HCT116 (cell line): ENCODE measurements at regions not wholly inside any gene's neighbourhood (a gene's known extent, or its start where the extent isn't known, plus 50 kb on each side); places are given as distances from the start of the nearest gene placed in this dataset.

Experiments used
- ATAC-seq: fragments of 200-7000 bp; cut with Tn5 transposase; 2 replicates; pipeline ENCODE4 v1.9.1; 2020; ENCODE audit warnings: mild to moderate bottlenecking, moderate library complexity
- BruUV-seq: library from RNA; stranded (reverse); fragments of 400-500 nt; replicated peaks from 2 replicates; lab custom pipeline; 2021; lab: Mats Ljungman, UMichigan
- CTCF ChIA-PET: fragments of 300-600 bp; sonication (Branson Sonifier 250); formaldehyde crosslinking; loops from one replicate; lab custom pipeline; 2021; ENCODE audit warnings: antibody characterized with exemption; lab: Charles Lee
- POLR2A ChIA-PET: fragments of 300-600, 350-600 bp; sonication (Branson Sonifier 250); formaldehyde crosslinking; loops from one replicate; lab custom pipeline; 2021; ENCODE audit warnings: antibody characterized with exemption; lab: Charles Lee
- RAD21 ChIA-PET, 2 experiments: fragments of 300-600 bp; sonication (Branson Sonifier 250); formaldehyde crosslinking; loops; one replicate each; lab custom pipeline; 2023; ENCODE audit warnings: low total read pairs in 2 of 2; ENCODE audit not compliant: uncharacterized antibody in 2 of 2, unreplicated experiment in 2 of 2, low non-redundant PET in 1 of 2; lab: Charles Lee
- DNase-seq: peaks from one replicate; pipeline ENCODE4 v3.0.0-alpha.2; 2010; ENCODE audit warnings: low read depth, low spot score
- H2AFZ ChIP-seq: fragments of 200-600 bp; shearing (Covaris generic), sonication (generic); 2 replicates; pipeline ENCODE4 v1.6.1; 2017; ENCODE audit warnings: low read depth, mixed run types, mixed read lengths, antibody characterized with exemption, low read length; ENCODE audit not compliant: poor library complexity, severe bottlenecking
- H3K27ac ChIP-seq: 2 replicates; pipeline ENCODE4 v1.5.1; 2012; ENCODE audit warnings: low read depth, low read length
- H3K27me3 ChIP-seq: fragments of 200-600 bp; sonication (generic); 2 replicates; pipeline ENCODE4 v1.6.1; 2016; ENCODE audit warnings: mixed run types, low read length, mixed read lengths; ENCODE audit not compliant: insufficient read depth
- H3K36me3 ChIP-seq, 2 experiments: fragments of 200-500 bp in 1 of 2; fragments of 200-600 bp in 1 of 2; sonication (Bioruptor generic) in 1 of 2; sonication (generic) in 1 of 2; 2 replicates each; pipeline versions ENCODE4 v1.5.1 to v1.6.1; 2014 to 2016; ENCODE audit warnings: low read length in 2 of 2, inconsistent platforms in 1 of 2, mixed read lengths in 1 of 2, mixed run types in 1 of 2; ENCODE audit not compliant: insufficient read depth in 2 of 2, control insufficient read depth in 1 of 2
- H3K4me1 ChIP-seq, 2 experiments: fragments of 200-600 bp in 1 of 2; sonication (generic) in 1 of 2; 2 replicates each; pipeline versions ENCODE4 v1.5.1 to v1.6.1; 2012 to 2017; ENCODE audit warnings: low read length in 2 of 2, inconsistent platforms in 1 of 2, mild to moderate bottlenecking in 1 of 2, mixed read lengths in 1 of 2, mixed run types in 1 of 2, moderate library complexity in 1 of 2; ENCODE audit not compliant: insufficient read depth in 2 of 2, control insufficient read depth in 1 of 2
- H3K4me2 ChIP-seq: fragments of 200-600 bp; sonication (generic); 2 replicates; pipeline ENCODE4 v1.6.1; 2017; ENCODE audit warnings: mixed run types, low read length, mixed read lengths
- H3K4me3 ChIP-seq, 2 experiments: fragments of 200-600 bp in 1 of 2; sonication (generic) in 1 of 2; replicated peaks in 1 of 2; 2 replicates each; pipeline ENCODE4 v1.5.1; 2011 to 2016; ENCODE audit warnings: low read length in 2 of 2, control low read depth in 1 of 2, low read depth in 1 of 2, mild to moderate bottlenecking in 1 of 2, mixed read lengths in 1 of 2, mixed run types in 1 of 2
- H3K79me2 ChIP-seq: fragments of 200-600 bp; sonication (generic); 2 replicates; pipeline ENCODE4 v1.6.1; 2017; ENCODE audit warnings: mild to moderate bottlenecking, mixed run types, low read length, moderate library complexity, mixed read lengths; ENCODE audit not compliant: insufficient read depth
- H3K9ac ChIP-seq: fragments of 200-600 bp; sonication (generic); 2 replicates; pipeline ENCODE4 v1.6.1; 2016; ENCODE audit warnings: low read length, mixed read lengths
- H3K9me2 ChIP-seq: fragments of 200-600 bp; sonication (generic), shearing (Covaris generic); 2 replicates; pipeline ENCODE4 v1.6.1; 2017; ENCODE audit warnings: mixed run types, mild to moderate bottlenecking, moderate library complexity; ENCODE audit not compliant: insufficient read depth
- H3K9me3 ChIP-seq, 2 experiments: fragments of 200-500 bp in 1 of 2; fragments of 200-600 bp in 1 of 2; sonication (Bioruptor generic) in 1 of 2; sonication (generic) in 1 of 2; 2 replicates each; pipeline ENCODE4 v1.6.1; 2014 to 2017; ENCODE audit warnings: low read length in 2 of 2, mixed read lengths in 2 of 2, inconsistent platforms in 1 of 2, low read depth in 1 of 2, mild to moderate bottlenecking in 1 of 2, mixed run types in 1 of 2, moderate library complexity in 1 of 2; ENCODE audit not compliant: control insufficient read depth in 1 of 2, insufficient read depth in 1 of 2
- H4K20me1 ChIP-seq: fragments of 200-600 bp; sonication (generic), shearing (Covaris generic); 2 replicates; pipeline ENCODE4 v1.6.1; 2017; ENCODE audit warnings: mixed run types, mild to moderate bottlenecking, moderate library complexity; ENCODE audit not compliant: insufficient read depth
- CEBPB ChIP-seq: IDR thresholded peaks from 2 replicates; pipeline ENCODE4 v1.6.1; 2012; ENCODE audit warnings: low read depth
- ELF1 ChIP-seq: IDR thresholded peaks from 2 replicates; pipeline ENCODE4 v1.6.1; 2012; ENCODE audit warnings: low read depth, borderline replicate concordance
- EZH2phosphoT487 ChIP-seq: fragments of 200-600 bp; IDR thresholded peaks from 2 replicates; pipeline ENCODE4 v1.6.1; 2018; ENCODE audit warnings: antibody characterized with exemption, borderline replicate concordance
- FOSL1 ChIP-seq: IDR thresholded peaks from 2 replicates; pipeline ENCODE4 v1.6.1; 2012; ENCODE audit warnings: low read depth
- JUND ChIP-seq: IDR thresholded peaks from 2 replicates; pipeline ENCODE4 v1.6.1; 2012
- POLR2A ChIP-seq: IDR thresholded peaks from 2 replicates; pipeline ENCODE4 v1.7.0; 2011; ENCODE audit warnings: borderline replicate concordance; ENCODE audit not compliant: insufficient read depth, insufficient read length; ENCODE audit errors: extremely low read depth
- POLR2AphosphoS5 ChIP-seq: IDR thresholded peaks from 2 replicates; pipeline ENCODE4 v1.6.1; 2011; ENCODE audit warnings: mild to moderate bottlenecking, low read depth, low read length, moderate library complexity
- RAD21 ChIP-seq: IDR thresholded peaks from 2 replicates; pipeline ENCODE4 v1.6.1; 2012; ENCODE audit warnings: low read depth, mild to moderate bottlenecking
- SIN3A ChIP-seq: IDR thresholded peaks from 2 replicates; pipeline ENCODE4 v1.6.1; 2012; ENCODE audit warnings: low read depth
- SP1 ChIP-seq: IDR thresholded peaks from 2 replicates; pipeline ENCODE4 v1.6.1; 2012; ENCODE audit warnings: low read depth
- SRF ChIP-seq: IDR thresholded peaks from 2 replicates; pipeline ENCODE4 v1.6.1; 2012; ENCODE audit warnings: low read depth
- TCF7L2 ChIP-seq: IDR thresholded peaks from 2 replicates; pipeline ENCODE4 v1.7.0; 2011; ENCODE audit warnings: borderline replicate concordance, inconsistent platforms; ENCODE audit not compliant: insufficient read depth, insufficient read length; ENCODE audit errors: extremely low read depth
- YY1 ChIP-seq: IDR thresholded peaks from 2 replicates; pipeline ENCODE4 v1.6.1; 2011; ENCODE audit warnings: low read length, low read depth, moderate library complexity, mild to moderate bottlenecking; ENCODE audit not compliant: insufficient replicate concordance; ENCODE audit errors: extremely low read depth
- ZFX ChIP-seq: fragments of 450-650 bp; IDR thresholded peaks from 2 replicates; pipeline ENCODE4 v1.6.1; 2017
- ZNF274 ChIP-seq: fragments of 200-500 bp; sonication (Bioruptor generic); IDR thresholded peaks from 2 replicates; pipeline ENCODE4 v1.6.1; 2014; ENCODE audit warnings: mild to moderate bottlenecking, low read depth, low read length, inconsistent platforms
- intact Hi-C: fragments of 100-400 bp; cut with micrococcal nuclease; formaldehyde crosslinking; loops from 2 replicates; pipeline ENCODE4 v1.10.0; 2022
- TF ChIP-seq, protein P1 (sequence below): IDR thresholded peaks from 2 replicates; pipeline ENCODE4 v1.6.1; 2012
- TF ChIP-seq, protein P2 (sequence below), 3 experiments: fragments of 200-600 bp in 1 of 3; sonication (generic) in 1 of 3; IDR thresholded peaks in 2 of 3; conservative IDR thresholded peaks in 1 of 3; 2 replicates each; pipeline ENCODE4 v1.5.1; 2012 to 2017; ENCODE audit warnings: low read depth in 2 of 3, low read length in 2 of 3, antibody characterized with exemption in 1 of 3, borderline replicate concordance in 1 of 3, control low read depth in 1 of 3, mild to moderate bottlenecking in 1 of 3, mixed read lengths in 1 of 3, mixed run types in 1 of 3, moderate library complexity in 1 of 3; ENCODE audit not compliant: insufficient read depth in 1 of 3
- TF ChIP-seq, protein P3 (sequence below): IDR thresholded peaks from 2 replicates; pipeline ENCODE4 v1.6.1; 2011; ENCODE audit warnings: mild to moderate bottlenecking, low read length, moderate library complexity; ENCODE audit not compliant: insufficient replicate concordance; ENCODE audit errors: extremely low read depth
- TF ChIP-seq, protein P4 (sequence below): IDR thresholded peaks from 2 replicates; pipeline ENCODE4 v1.6.1; 2012
- TF ChIP-seq, protein P5 (sequence below): IDR thresholded peaks from 2 replicates; pipeline ENCODE4 v1.6.1; 2012; ENCODE audit warnings: low read depth

DNA sequence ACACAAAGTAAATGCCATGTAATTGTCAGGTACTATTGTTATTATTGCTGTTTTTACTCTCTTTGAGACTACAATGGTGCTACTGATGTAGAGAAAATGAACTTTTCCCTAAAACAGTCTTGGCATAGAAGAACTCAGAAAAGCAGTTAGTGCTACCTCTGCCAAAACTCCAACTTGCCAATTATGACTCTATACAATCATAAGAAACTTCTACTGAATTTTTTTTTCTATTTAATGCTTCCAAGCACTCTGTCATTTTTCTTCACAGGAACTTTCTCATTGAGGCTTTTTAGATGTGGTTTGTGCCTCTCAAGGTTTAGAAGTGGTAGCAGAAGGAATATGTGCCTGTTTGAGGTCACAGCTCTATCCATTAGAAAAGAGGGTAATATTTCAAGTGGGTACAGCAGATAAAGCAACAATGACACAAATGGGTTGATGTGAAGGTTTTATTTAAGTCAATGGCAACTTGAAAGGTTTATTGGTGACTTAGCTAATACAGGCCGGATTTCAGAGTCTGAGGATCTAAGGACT lies 64.0 kb upstream of the FERD3L start:
- no TSS peak for BruUV-seq
- TF ChIP-seq ZFX (no peak), YY1 (no peak), JUND (no peak), EZH2phosphoT487 (no peak), FOSL1 (no peak), POLR2A (no peak), SIN3A (no peak), TCF7L2 (no peak), SRF (no peak), SP1 (no peak), POLR2AphosphoS5 (no peak), ZNF274 (no peak), CEBPB (no peak), ELF1 (no peak), RAD21 (no peak)
- TF ChIP-seq, protein P1, sequence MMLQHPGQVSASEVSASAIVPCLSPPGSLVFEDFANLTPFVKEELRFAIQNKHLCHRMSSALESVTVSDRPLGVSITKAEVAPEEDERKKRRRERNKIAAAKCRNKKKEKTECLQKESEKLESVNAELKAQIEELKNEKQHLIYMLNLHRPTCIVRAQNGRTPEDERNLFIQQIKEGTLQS: no peak
- TF ChIP-seq, protein P2, sequence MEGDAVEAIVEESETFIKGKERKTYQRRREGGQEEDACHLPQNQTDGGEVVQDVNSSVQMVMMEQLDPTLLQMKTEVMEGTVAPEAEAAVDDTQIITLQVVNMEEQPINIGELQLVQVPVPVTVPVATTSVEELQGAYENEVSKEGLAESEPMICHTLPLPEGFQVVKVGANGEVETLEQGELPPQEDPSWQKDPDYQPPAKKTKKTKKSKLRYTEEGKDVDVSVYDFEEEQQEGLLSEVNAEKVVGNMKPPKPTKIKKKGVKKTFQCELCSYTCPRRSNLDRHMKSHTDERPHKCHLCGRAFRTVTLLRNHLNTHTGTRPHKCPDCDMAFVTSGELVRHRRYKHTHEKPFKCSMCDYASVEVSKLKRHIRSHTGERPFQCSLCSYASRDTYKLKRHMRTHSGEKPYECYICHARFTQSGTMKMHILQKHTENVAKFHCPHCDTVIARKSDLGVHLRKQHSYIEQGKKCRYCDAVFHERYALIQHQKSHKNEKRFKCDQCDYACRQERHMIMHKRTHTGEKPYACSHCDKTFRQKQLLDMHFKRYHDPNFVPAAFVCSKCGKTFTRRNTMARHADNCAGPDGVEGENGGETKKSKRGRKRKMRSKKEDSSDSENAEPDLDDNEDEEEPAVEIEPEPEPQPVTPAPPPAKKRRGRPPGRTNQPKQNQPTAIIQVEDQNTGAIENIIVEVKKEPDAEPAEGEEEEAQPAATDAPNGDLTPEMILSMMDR (IDR thresholded peaks at IDR 0.05 in 2 of 3, conservative IDR thresholded peaks at IDR 0.05 in 1 of 3; ENCODE audit: borderline replicate concordance in 1 of 3, insufficient read depth in 1 of 3, low read depth in 2 of 3, low read length in 2 of 3): no peak
- TF ChIP-seq, protein P3, sequence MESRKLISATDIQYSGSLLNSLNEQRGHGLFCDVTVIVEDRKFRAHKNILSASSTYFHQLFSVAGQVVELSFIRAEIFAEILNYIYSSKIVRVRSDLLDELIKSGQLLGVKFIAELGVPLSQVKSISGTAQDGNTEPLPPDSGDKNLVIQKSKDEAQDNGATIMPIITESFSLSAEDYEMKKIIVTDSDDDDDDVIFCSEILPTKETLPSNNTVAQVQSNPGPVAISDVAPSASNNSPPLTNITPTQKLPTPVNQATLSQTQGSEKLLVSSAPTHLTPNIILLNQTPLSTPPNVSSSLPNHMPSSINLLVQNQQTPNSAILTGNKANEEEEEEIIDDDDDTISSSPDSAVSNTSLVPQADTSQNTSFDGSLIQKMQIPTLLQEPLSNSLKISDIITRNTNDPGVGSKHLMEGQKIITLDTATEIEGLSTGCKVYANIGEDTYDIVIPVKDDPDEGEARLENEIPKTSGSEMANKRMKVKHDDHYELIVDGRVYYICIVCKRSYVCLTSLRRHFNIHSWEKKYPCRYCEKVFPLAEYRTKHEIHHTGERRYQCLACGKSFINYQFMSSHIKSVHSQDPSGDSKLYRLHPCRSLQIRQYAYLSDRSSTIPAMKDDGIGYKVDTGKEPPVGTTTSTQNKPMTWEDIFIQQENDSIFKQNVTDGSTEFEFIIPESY: no peak
- TF ChIP-seq, protein P4, sequence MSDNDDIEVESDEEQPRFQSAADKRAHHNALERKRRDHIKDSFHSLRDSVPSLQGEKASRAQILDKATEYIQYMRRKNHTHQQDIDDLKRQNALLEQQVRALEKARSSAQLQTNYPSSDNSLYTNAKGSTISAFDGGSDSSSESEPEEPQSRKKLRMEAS: no peak
- TF ChIP-seq, protein P5, sequence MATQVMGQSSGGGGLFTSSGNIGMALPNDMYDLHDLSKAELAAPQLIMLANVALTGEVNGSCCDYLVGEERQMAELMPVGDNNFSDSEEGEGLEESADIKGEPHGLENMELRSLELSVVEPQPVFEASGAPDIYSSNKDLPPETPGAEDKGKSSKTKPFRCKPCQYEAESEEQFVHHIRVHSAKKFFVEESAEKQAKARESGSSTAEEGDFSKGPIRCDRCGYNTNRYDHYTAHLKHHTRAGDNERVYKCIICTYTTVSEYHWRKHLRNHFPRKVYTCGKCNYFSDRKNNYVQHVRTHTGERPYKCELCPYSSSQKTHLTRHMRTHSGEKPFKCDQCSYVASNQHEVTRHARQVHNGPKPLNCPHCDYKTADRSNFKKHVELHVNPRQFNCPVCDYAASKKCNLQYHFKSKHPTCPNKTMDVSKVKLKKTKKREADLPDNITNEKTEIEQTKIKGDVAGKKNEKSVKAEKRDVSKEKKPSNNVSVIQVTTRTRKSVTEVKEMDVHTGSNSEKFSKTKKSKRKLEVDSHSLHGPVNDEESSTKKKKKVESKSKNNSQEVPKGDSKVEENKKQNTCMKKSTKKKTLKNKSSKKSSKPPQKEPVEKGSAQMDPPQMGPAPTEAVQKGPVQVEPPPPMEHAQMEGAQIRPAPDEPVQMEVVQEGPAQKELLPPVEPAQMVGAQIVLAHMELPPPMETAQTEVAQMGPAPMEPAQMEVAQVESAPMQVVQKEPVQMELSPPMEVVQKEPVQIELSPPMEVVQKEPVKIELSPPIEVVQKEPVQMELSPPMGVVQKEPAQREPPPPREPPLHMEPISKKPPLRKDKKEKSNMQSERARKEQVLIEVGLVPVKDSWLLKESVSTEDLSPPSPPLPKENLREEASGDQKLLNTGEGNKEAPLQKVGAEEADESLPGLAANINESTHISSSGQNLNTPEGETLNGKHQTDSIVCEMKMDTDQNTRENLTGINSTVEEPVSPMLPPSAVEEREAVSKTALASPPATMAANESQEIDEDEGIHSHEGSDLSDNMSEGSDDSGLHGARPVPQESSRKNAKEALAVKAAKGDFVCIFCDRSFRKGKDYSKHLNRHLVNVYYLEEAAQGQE: no peak
- Histone ChIP-seq H3K27me3 (no peaks in the 10 kb centered on the region), H2AFZ (no peak overlapping the region), H3K4me3 (no peak overlapping the region), H3K36me3 (no peaks in the 10 kb centered on the region), H3K9me2 (no peaks in the 10 kb centered on the region), H4K20me1 (no peaks in the 10 kb centered on the region), H3K27ac (no peak overlapping the region), H3K4me1 (no peaks in the 10 kb centered on the region), H3K9me3 (no peaks in the 10 kb centered on the region), H3K79me2 (no peaks in the 10 kb centered on the region), H3K9ac (no peak overlapping the region), H3K4me2 (no peak overlapping the region)
- POLR2A ChIA-PET: no interaction called here
- DNase-seq (no peak), ATAC-seq (no peak)
- intact Hi-C loops: no loop called here
- CTCF ChIA-PET: no interaction called here
- RAD21 ChIA-PET: no interaction called here
